ENCODE measurements at regions not wholly inside any gene's neighbourhood (a gene's known extent, or its start where the extent isn't known, plus 50 kb on each side); places are given as distances from the start of the nearest gene placed in this dataset.
"Not testable (repeated sequence)": the region's sequence is repeated elsewhere in the genome, so short reads cannot be mapped to it uniquely, and the experiment has no call there.

GRCh38 chr14:28570391-28570790 is 196.2 kb upstream of the FOXG1 start:
- no peak for DNase-seq

DNA sequence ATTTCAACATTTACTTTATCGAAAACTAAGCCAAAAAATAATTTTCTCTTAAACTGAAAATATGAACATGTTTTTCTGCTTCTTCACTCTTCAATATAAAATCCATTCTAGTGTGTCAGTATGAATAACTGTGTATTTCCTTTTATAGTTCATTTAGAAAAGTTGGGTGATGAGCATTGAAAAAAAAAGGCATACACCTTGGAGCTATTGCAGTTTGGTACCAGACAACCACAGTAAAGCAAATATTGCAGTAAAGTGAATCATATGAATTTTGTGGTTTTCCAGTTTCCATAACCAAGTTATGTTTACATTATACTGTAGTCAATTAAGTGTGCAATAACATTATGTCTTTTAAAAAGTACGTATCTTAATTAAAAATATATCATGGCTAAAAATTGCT is 195.0 kb upstream of the FOXG1 start:
- DNase-seq = no peak

DNA sequence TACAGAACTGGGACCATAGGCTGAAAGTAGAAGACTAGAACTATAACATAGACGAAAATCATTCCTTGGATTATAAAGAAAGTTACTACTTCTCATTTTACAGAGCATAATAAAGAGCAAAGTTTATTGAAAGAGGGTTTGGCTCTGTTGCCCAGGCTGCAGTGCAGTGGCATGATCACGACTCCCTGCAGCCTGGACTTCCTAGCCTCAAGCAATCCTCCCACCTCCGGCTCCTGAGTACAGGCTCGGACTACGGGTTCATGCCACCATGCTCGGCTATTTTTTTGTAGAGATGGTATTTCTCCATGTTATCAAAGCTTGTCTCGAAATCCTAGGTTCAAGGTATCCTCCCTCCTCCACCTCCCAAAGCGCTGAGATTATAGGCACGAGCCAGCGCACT is 190.1 kb upstream of the FOXG1 start:
- DNase-seq = no peak

GRCh38 chr14:28577187-28577586 is 189.4 kb upstream of the FOXG1 start:
- no peak for DNase-seq

GRCh38 chr14:28577711-28578131 is 188.9 kb upstream of the FOXG1 start:
- no peak for DNase-seq

DNA sequence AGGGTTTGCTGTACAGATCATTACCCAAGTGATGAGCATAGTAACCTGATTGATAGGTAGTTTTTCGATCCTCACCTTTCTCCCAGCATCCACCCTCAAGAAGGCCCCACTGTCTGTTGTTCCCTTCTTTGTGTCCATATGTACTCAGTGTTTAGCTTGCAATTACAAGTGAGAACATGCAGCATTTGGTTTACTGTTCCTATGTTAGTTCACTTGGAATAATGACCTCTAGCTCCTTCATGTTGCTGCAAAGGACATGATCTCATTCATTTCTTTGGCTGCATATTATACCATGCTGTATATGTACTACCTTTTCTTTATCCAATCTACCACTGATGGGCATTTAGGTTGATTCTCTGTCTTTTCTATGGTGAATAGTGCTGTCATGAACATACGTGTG is 181.6 kb upstream of the FOXG1 start:
- no peak for DNase-seq

GRCh38 chr14:28589792-28590191 is 176.8 kb upstream of the FOXG1 start:
- DNase-seq = no peak

DNA sequence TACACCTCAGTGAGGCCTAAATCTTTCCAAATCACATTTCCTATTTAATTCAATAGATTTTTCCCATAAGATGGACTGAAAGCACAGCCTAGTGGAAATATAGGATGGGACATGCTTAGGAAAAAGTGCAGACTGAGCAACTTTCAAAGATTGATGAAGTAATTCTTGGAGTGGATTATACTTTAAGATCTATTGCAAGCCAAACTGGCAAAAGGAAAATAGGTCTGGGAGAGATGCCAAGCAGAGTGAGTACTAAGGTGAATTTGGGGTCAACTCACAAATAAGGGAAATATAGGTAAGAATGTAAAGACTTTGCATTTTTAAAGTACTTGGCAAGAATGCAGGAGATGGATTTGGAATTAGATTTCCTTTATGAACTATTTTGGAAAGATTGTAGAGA is 170.2 kb upstream of the FOXG1 start:
- DNase-seq = peak; percentile 21

DNA sequence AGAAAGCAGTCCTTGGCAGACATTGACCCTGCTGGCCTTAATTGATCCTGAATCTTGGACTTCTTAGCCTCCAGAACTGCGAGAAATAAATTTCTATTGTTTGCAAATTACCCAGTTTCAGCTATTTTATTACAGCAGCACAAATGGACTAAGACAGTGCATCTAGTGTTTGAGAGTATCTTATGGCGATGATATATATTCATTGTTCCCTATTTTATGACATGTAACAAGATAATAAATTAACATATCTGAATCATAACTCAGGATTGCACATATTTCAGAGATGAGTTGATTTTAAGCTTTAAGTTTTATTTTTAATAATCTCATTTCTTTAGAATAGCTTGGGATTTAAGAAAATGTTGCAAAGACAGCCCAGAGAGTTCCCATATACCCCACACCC is 167.4 kb upstream of the FOXG1 start:
- DNase-seq = no peak

GRCh38 chr14:28599605-28600004 is 167.0 kb upstream of the FOXG1 start:
- DNase-seq = no peak

DNA sequence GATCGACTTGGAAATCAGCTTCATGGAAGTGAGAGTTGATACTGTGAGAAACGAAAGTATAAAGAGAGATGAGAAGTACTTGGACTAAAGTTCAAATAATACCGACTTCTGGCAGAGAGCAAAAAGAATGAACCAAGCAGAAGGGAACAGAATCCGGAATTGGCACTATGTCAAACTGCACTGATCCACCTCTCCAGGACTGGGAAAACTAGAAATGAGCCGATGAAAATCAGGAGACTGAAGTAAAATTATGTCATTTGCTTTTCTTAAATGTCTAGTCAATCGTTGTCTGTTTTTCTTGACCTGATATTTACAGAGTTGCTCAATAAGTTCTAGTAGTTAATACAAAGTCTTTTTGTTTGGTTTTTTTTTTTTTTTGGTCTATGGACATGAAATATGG is 163.0 kb upstream of the FOXG1 start:
- DNase-seq = no peak

DNA sequence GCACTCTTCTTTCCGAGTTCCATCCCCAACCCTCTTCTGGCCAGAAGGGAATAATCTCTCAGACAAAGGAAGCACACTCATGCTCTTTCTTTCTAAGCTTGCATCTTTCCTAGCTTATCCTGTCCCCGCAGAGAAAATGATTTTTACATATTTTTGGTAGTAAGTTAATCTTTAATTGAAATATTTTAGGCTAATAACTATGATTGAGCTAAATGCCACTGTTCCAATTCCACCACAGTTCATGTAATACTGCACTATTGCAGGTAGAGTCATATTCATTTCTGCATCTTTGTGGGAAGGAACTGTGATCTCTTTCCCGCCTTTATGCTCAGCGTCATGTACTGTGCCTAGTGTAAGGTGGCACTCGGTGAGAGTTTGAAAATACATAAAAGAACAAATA is 158.9 kb upstream of the FOXG1 start:
- DNase-seq = no peak

DNA sequence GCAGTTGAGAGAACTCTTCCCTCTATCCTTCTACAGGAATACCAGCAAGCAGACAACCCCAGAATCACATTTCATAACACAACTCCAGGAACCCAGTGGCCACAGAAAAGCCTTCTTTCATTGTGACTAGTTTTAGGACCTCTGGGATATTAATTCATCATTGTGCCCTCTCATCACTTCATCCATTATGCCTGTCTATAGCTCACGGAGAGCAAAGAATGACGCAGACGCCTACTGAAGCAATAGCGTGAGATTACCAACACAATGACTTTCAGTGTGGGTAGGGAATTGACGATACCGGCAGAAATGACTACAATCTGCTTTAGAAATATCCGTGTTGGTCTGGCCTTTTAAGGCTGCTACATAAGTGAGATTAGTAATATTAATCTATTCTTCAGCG is 158.1 kb upstream of the FOXG1 start:
- no peak for DNase-seq

DNA sequence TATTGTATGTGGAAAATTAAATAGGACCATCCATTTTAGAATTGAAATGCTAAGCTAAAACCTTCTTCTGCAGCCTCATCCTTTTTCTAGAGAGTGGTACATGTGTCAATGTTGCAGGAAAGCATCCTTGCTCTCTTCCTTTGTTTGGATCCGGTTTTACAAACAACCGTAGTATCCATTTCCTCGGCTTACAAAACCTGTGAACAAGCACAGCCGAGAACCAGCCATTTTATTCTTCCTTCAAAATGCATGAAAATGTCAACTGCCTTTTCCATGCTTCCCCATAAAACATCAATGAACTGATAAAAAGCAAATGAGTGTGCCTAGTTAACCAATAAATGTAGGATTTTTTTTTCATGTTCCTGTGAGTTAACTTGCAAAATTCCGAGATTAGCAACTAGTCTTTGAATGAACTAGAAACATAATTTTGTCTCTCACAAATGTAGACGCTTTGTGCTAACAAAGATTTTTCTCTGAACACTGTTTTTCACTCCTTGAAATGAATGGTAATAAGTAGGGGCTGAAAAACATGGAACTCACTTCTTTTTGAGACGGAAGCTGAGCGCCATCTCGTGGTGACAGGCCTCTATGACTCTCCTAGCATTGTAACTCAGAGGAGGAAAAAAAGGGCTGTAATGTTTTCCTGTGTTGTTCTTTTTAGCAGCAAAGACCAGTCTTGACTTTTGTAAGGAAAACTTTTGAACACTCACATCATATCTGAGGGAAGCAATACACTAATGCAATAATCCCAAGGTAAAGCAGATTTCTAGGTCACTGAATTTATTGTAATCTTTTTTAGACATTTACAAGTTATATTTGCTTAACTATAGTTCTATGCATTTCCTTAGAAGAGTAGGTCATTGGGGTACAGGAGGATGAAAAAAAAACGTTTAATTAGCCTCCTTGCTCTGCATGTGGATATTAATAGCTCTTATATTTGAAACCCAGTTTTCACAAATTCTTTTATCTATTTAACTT is 157.4 kb upstream of the FOXG1 start:
- DNase-seq = peak; percentile 73

- no peak for DNase-seq
Measured at GRCh38 chr14:28612414-28612813, 154.2 kb upstream of the FOXG1 start.

GRCh38 chr14:28613532-28613931 is 153.1 kb upstream of the FOXG1 start:
- DNase-seq = no peak

DNA sequence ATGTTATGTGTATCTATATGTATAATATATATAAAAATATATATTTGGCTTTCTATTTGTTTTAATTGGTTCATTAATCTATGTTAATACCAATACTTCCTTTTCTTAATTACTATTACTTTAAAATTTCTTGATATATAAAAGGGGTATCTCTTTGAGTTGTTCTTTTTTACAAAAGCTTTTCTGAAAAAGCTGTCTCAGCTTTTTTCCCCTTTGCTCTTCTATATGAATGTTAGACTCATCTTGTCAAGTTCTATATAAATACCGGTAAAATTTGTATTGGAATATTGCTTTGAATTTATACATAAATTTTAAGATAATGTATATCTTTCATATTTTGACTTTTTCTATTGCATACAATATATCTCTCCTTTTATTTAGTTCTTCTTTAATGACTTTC is 139.8 kb upstream of the FOXG1 start:
- DNase-seq = no peak

DNA sequence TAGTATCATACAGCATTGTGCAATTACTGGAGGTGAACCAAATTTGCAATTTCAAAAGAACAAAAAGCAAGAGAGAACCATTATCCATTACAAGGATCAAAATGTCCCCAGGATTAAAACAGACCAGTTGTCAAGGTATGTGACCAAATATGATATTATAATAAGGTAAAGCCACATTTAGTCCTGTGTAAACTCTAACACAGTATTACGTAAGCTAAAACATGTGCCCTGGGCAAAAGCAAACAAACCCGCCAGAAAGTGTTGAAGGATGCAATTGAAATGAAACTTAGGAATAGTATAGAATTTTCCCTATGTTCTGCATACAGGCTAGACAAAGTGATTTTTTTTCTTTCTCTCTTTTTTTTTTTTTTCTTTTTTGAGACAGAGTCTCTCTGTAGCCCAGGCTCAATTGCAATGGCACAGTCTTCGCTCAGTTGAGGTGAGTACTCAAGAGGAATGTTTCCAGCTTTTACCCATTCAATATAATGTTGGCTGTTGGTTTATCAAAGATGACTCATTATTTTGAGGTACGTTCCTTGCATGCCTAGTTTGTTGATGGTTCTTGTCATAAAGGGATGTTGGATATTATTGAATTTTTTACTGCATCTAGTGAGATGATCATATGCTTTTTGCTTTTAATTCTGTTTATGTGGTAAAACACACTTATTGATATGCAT is 137.1 kb upstream of the FOXG1 start:
- DNase-seq = peak; percentile 70

GRCh38 chr14:28630100-28630499 is 136.5 kb upstream of the FOXG1 start:
- no peak for DNase-seq

DNA sequence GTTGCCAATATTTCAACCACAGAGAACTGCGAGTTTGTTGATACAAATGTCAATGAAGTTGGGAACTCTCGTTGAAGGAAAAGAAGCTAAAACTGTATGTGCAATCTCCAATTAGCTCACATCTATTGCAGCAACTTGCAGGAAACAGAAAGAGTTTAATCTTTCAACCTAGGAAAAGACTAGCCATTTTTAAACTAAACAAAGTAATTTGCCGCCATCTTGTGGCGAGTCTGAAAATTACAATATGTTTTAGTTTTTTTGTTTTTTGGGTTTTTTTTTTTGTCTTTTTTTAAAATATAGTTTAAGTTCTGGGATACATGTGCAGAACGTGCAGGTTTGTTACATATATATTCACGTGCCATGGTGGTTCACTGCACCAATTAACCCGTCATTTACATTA is 131.2 kb upstream of the FOXG1 start:
- peak; percentile 51 for DNase-seq

DNA sequence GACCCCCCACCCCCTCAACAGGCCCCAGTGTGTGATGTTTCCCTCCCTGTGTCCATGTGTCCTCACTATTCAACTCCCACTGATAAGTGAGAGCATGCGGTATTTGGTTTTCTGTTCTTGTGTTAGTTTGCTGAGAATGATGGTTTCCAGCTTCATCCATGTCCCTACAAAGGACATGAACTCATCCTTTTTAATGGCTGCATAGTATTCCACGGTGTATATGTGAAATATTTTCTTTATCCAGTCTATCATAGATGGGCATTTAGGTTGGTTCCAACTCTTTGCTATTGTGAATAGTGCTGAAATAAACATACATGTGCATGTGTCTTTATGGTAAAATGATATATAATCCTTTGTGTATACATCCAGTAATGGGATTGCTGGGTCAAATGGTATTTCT is 130.8 kb upstream of the FOXG1 start:
- DNase-seq = not testable (repeated sequence)

GRCh38 chr14:28641189-28641588 is 125.4 kb upstream of the FOXG1 start:
- not testable (repeated sequence) for DNase-seq

- no peak for DNase-seq
Measured at GRCh38 chr14:28651148-28651547, 115.4 kb upstream of the FOXG1 start.

GRCh38 chr14:28652782-28653181 is 113.8 kb upstream of the FOXG1 start:
- DNase-seq = peak; percentile 87

Measured in DMS53 (cell line).